Liver (tissue), 8 donors: ENCODE measurements at regions not wholly inside any gene's neighbourhood (a gene's known extent, or its start where the extent isn't known, plus 50 kb on each side); places are given as distances from the start of the nearest gene placed in this dataset.

Source experiments
- DNase-seq: peaks from one replicate; pipeline ENCODE4 v3.0.0-alpha.2; 2017; ENCODE audit warnings: low spot score
- H3K27ac ChIP-seq, 2 donors: one replicate each; pipeline ENCODE4 v1.7.0; 2013; ENCODE audit warnings: inconsistent platforms in 2 of 2, low read length in 2 of 2, control low read depth in 1 of 2, low read depth in 1 of 2, mild to moderate bottlenecking in 1 of 2
- H3K27me3 ChIP-seq, 4 donors: one replicate each; pipeline versions ENCODE4 v1.6.1 to v1.7.0; 2013; ENCODE audit warnings: low read length in 3 of 4, inconsistent platforms in 1 of 4, mild to moderate bottlenecking in 1 of 4, moderate library complexity in 1 of 4; ENCODE audit not compliant: control insufficient read depth in 4 of 4, insufficient read depth in 4 of 4
- H3K36me3 ChIP-seq, 4 donors: one replicate each; pipeline versions ENCODE4 v1.6.1 to v1.7.0; 2013; ENCODE audit warnings: low read length in 3 of 4, mild to moderate bottlenecking in 3 of 4, low read depth in 1 of 4, moderate library complexity in 1 of 4; ENCODE audit not compliant: control insufficient read depth in 4 of 4, insufficient read depth in 3 of 4
- H3K4me1 ChIP-seq, 4 donors: one replicate each; pipeline versions ENCODE4 v1.6.1 to v1.7.0; 2013; ENCODE audit warnings: low read length in 3 of 4, mild to moderate bottlenecking in 3 of 4, moderate library complexity in 1 of 4; ENCODE audit not compliant: control insufficient read depth in 4 of 4, insufficient read depth in 4 of 4
- H3K4me3 ChIP-seq, 3 donors: one replicate each; pipeline versions ENCODE4 v1.6.1 to v1.7.0; 2013; ENCODE audit warnings: low read length in 3 of 3, control low read depth in 1 of 3, low read depth in 1 of 3, mild to moderate bottlenecking in 1 of 3
- H3K9ac ChIP-seq, 2 donors: one replicate each; pipeline ENCODE4 v1.7.0; 2013; ENCODE audit warnings: low read length in 2 of 2, mild to moderate bottlenecking in 2 of 2, moderate library complexity in 2 of 2, control low read depth in 1 of 2, low read depth in 1 of 2
- H3K9me3 ChIP-seq, 4 donors: one replicate each; pipeline versions ENCODE4 v1.6.1 to v1.7.0; 2013; ENCODE audit warnings: low read length in 3 of 4; ENCODE audit not compliant: control insufficient read depth in 4 of 4
- EGR1 ChIP-seq, 2 donors: IDR thresholded peaks; 2 replicates each; pipeline ENCODE4 v1.6.1; 2016 to 2018; ENCODE audit warnings: antibody characterized with exemption in 2 of 2, low read depth in 2 of 2
- FOXA1 ChIP-seq: IDR thresholded peaks from 2 replicates; pipeline ENCODE4 v1.6.1; 2016; ENCODE audit warnings: antibody characterized with exemption
- FOXA2 ChIP-seq: IDR thresholded peaks from 2 replicates; pipeline ENCODE4 v1.6.1; 2016; ENCODE audit warnings: antibody characterized with exemption
- GABPA ChIP-seq, 2 donors: IDR thresholded peaks in 1 of 2; conservative IDR thresholded peaks in 1 of 2; 2 replicates each; pipeline ENCODE4 v1.6.1; 2016; ENCODE audit warnings: antibody characterized with exemption in 2 of 2, mild to moderate bottlenecking in 1 of 2, moderate library complexity in 1 of 2
- HNF4A ChIP-seq, 2 donors: conservative IDR thresholded peaks; 2 replicates each; pipeline ENCODE4 v1.6.1; 2016; ENCODE audit warnings: antibody characterized with exemption in 2 of 2, mild to moderate bottlenecking in 2 of 2
- HNF4G ChIP-seq: IDR thresholded peaks from 2 replicates; pipeline ENCODE4 v1.6.1; 2016; ENCODE audit warnings: antibody characterized with exemption
- JUND ChIP-seq, 2 donors: IDR thresholded peaks; 2 replicates each; pipeline ENCODE4 v1.6.1; 2016; ENCODE audit warnings: antibody characterized with exemption in 2 of 2
- NR2F2 ChIP-seq: IDR thresholded peaks from 2 replicates; pipeline ENCODE4 v1.6.1; 2016; ENCODE audit warnings: antibody characterized with exemption
- RAD21 ChIP-seq, 2 donors: IDR thresholded peaks; 2 replicates each; pipeline ENCODE4 v1.6.1; 2016; ENCODE audit warnings: antibody characterized with exemption in 2 of 2, mild to moderate bottlenecking in 2 of 2
- RXRA ChIP-seq, 2 donors: IDR thresholded peaks; 2 replicates each; pipeline ENCODE4 v1.6.1; 2017 to 2018; ENCODE audit warnings: antibody characterized with exemption in 2 of 2, mild to moderate bottlenecking in 1 of 2
- SP1 ChIP-seq: IDR thresholded peaks from 2 replicates; pipeline ENCODE4 v1.6.1; 2018; ENCODE audit warnings: antibody characterized with exemption, mild to moderate bottlenecking
- TAF1 ChIP-seq: conservative IDR thresholded peaks from 2 replicates; pipeline ENCODE4 v1.6.1; 2016; ENCODE audit warnings: antibody characterized with exemption, mild to moderate bottlenecking
- YY1 ChIP-seq: IDR thresholded peaks from 2 replicates; pipeline ENCODE4 v1.6.1; 2016; ENCODE audit warnings: antibody characterized with exemption, mild to moderate bottlenecking
- WGBS: extraction: QIAGEN DNeasy Blood & Tissue Kit; methylation state at CpG from one replicate; pipeline ENCODE4 v1.1.7; 2013; 5-methylcytosine and 5-hydroxymethylcytosine counted together
- TF ChIP-seq, protein P1 (sequence below): IDR thresholded peaks from 2 replicates; pipeline ENCODE4 v1.6.1; 2016; ENCODE audit warnings: antibody characterized with exemption, mild to moderate bottlenecking
- TF ChIP-seq, protein P2 (sequence below): IDR thresholded peaks from 2 replicates; pipeline ENCODE4 v1.6.1; 2016; ENCODE audit warnings: antibody characterized with exemption
- TF ChIP-seq, protein P3 (sequence below): IDR thresholded peaks from 2 replicates; pipeline ENCODE4 v1.6.1; 2016; ENCODE audit warnings: antibody characterized with exemption
- TF ChIP-seq, protein P4 (sequence below): fragments of 150-350 bp; IDR thresholded peaks from 2 replicates; pipeline ENCODE4 v1.5.1; 2017; ENCODE audit warnings: improper control_type of control experiment, low read depth, low read length; ENCODE audit not compliant: missing input control
- TF ChIP-seq, protein P5 (sequence below): IDR thresholded peaks from 2 replicates; pipeline ENCODE4 v1.6.1; 2016; ENCODE audit warnings: antibody characterized with exemption
- donor health status: healthy.
- donor health status: healthy.
- donor health status: healthy.
- donor health status: healthy.
- donor health status: healthy.

DNA sequence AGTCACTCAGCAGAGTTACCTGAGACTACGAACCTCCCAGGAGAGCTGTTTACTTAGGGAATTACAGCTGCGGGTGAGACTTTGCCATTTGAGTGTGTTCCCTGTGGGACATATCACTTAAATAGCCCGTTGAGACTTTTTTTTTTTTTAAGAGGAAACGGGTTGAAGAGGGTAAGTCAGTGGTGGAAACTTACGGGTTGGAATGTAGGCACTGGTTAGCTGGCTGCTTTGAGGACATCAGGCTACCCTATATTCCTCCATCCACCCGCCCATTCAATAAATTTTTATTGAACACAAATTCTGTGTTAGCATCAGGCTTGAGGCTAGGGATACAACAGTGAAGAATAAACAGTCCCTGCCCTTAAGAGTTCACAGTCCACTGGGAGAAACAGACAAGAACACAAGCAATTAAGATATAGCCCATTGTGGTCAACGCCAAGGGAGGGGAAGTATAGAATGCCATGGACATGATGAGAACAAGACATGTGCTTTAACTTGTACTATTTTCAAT, 88.1 kb upstream of the CPSF6 start:
- Histone ChIP-seq H3K4me3 (no peak overlapping the region), H3K27me3 (no peaks in the 10 kb centered on the region), H3K36me3 (no peaks in the 10 kb centered on the region), H3K9me3 (no peaks in the 10 kb centered on the region), H3K9ac (no peak overlapping the region), H3K27ac (no peak overlapping the region), H3K4me1 (peaks cover 0 to 19% (median 13%) of the 10 kb centered on the region in 4 donors)
- WGBS: 45% methylated on average over 7 of the region's 7 CpGs
- DNase-seq: no peak
- TF ChIP-seq TAF1 (no peak), EGR1 (IDR thresholded peaks at IDR 0.05; ENCODE audit: low read depth in 2 of 2) (no peak), HNF4G (no peak), RAD21 (IDR thresholded peaks at IDR 0.05) (no peak), HNF4A (conservative IDR thresholded peaks at IDR 0.05) (no peak), JUND (IDR thresholded peaks at IDR 0.05) (no peak), GABPA (IDR thresholded peaks at IDR 0.05 in 1 of 2, conservative IDR thresholded peaks at IDR 0.05 in 1 of 2) (no peak), NR2F2 (no peak), YY1 (no peak), RXRA (IDR thresholded peaks at IDR 0.05) (no peak), FOXA1 (no peak), FOXA2 (no peak), SP1 (no peak)
- TF ChIP-seq, protein P1, sequence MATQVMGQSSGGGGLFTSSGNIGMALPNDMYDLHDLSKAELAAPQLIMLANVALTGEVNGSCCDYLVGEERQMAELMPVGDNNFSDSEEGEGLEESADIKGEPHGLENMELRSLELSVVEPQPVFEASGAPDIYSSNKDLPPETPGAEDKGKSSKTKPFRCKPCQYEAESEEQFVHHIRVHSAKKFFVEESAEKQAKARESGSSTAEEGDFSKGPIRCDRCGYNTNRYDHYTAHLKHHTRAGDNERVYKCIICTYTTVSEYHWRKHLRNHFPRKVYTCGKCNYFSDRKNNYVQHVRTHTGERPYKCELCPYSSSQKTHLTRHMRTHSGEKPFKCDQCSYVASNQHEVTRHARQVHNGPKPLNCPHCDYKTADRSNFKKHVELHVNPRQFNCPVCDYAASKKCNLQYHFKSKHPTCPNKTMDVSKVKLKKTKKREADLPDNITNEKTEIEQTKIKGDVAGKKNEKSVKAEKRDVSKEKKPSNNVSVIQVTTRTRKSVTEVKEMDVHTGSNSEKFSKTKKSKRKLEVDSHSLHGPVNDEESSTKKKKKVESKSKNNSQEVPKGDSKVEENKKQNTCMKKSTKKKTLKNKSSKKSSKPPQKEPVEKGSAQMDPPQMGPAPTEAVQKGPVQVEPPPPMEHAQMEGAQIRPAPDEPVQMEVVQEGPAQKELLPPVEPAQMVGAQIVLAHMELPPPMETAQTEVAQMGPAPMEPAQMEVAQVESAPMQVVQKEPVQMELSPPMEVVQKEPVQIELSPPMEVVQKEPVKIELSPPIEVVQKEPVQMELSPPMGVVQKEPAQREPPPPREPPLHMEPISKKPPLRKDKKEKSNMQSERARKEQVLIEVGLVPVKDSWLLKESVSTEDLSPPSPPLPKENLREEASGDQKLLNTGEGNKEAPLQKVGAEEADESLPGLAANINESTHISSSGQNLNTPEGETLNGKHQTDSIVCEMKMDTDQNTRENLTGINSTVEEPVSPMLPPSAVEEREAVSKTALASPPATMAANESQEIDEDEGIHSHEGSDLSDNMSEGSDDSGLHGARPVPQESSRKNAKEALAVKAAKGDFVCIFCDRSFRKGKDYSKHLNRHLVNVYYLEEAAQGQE: no peak
- TF ChIP-seq, protein P2, sequence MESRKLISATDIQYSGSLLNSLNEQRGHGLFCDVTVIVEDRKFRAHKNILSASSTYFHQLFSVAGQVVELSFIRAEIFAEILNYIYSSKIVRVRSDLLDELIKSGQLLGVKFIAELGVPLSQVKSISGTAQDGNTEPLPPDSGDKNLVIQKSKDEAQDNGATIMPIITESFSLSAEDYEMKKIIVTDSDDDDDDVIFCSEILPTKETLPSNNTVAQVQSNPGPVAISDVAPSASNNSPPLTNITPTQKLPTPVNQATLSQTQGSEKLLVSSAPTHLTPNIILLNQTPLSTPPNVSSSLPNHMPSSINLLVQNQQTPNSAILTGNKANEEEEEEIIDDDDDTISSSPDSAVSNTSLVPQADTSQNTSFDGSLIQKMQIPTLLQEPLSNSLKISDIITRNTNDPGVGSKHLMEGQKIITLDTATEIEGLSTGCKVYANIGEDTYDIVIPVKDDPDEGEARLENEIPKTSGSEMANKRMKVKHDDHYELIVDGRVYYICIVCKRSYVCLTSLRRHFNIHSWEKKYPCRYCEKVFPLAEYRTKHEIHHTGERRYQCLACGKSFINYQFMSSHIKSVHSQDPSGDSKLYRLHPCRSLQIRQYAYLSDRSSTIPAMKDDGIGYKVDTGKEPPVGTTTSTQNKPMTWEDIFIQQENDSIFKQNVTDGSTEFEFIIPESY: no peak
- TF ChIP-seq, protein P3, sequence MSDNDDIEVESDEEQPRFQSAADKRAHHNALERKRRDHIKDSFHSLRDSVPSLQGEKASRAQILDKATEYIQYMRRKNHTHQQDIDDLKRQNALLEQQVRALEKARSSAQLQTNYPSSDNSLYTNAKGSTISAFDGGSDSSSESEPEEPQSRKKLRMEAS: no peak
- TF ChIP-seq, protein P4, sequence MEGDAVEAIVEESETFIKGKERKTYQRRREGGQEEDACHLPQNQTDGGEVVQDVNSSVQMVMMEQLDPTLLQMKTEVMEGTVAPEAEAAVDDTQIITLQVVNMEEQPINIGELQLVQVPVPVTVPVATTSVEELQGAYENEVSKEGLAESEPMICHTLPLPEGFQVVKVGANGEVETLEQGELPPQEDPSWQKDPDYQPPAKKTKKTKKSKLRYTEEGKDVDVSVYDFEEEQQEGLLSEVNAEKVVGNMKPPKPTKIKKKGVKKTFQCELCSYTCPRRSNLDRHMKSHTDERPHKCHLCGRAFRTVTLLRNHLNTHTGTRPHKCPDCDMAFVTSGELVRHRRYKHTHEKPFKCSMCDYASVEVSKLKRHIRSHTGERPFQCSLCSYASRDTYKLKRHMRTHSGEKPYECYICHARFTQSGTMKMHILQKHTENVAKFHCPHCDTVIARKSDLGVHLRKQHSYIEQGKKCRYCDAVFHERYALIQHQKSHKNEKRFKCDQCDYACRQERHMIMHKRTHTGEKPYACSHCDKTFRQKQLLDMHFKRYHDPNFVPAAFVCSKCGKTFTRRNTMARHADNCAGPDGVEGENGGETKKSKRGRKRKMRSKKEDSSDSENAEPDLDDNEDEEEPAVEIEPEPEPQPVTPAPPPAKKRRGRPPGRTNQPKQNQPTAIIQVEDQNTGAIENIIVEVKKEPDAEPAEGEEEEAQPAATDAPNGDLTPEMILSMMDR: no peak
- TF ChIP-seq, protein P5, sequence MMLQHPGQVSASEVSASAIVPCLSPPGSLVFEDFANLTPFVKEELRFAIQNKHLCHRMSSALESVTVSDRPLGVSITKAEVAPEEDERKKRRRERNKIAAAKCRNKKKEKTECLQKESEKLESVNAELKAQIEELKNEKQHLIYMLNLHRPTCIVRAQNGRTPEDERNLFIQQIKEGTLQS: no peak
